ENCODE measurements at regions not wholly inside any gene's neighbourhood (a gene's known extent, or its start where the extent isn't known, plus 50 kb on each side); places are given as distances from the start of the nearest gene placed in this dataset.
"Not testable (repeated sequence)": the region's sequence is repeated elsewhere in the genome, so short reads cannot be mapped to it uniquely, and the experiment has no call there.

- Mint-ChIP-seq H3K4me1 (ENCODE audit: unreplicated experiment) (no peaks in the 10 kb centered on the region), H3K4me3 (no peak overlapping the region), H3K9me3 (no peaks in the 10 kb centered on the region), H3K36me3 (no peaks in the 10 kb centered on the region), H3K27ac (no peak overlapping the region), H3K27me3 (no peaks in the 10 kb centered on the region)
- DNase-seq (ENCODE audit: extremely low spot score, unreplicated experiment): no peak
- TF ChIP-seq CTCF (conservative IDR thresholded peaks at IDR 0.05): no peak
Observed at GRCh38 chr2:209121691-209122090, 302.2 kb upstream of the MAP2 start.

GRCh38 chr2:209125291-209125690 is 298.6 kb upstream of the MAP2 start:
- Mint-ChIP-seq H3K36me3 (no peaks in the 10 kb centered on the region), H3K4me1 (ENCODE audit: unreplicated experiment) (no peaks in the 10 kb centered on the region), H3K27ac (peak overlapping the region; percentile 7), H3K27me3 (no peaks in the 10 kb centered on the region), H3K4me3 (no peak overlapping the region), H3K9me3 (no peaks in the 10 kb centered on the region)
- no peak for DNase-seq (ENCODE audit: extremely low spot score, unreplicated experiment)
- TF ChIP-seq CTCF (conservative IDR thresholded peaks at IDR 0.05): no peak

- Mint-ChIP-seq H3K36me3 (no peaks in the 10 kb centered on the region), H3K27ac (no peak overlapping the region), H3K27me3 (no peaks in the 10 kb centered on the region), H3K9me3 (no peaks in the 10 kb centered on the region), H3K4me3 (no peak overlapping the region), H3K4me1 (ENCODE audit: unreplicated experiment) (no peaks in the 10 kb centered on the region)
- no peak for DNase-seq (ENCODE audit: extremely low spot score, unreplicated experiment)
- TF ChIP-seq CTCF (conservative IDR thresholded peaks at IDR 0.05): no peak
Observed at GRCh38 chr2:209138079-209138478, 285.8 kb upstream of the MAP2 start.

- H3K36me3 Mint-ChIP-seq: no peaks in the 10 kb centered on the region
- TF ChIP-seq CTCF (conservative IDR thresholded peaks at IDR 0.05): no peak
- H3K27me3 Mint-ChIP-seq: no peaks in the 10 kb centered on the region
- H3K4me1 Mint-ChIP-seq (ENCODE audit: unreplicated experiment): no peaks in the 10 kb centered on the region
- no peak for DNase-seq (ENCODE audit: extremely low spot score, unreplicated experiment)
- no peaks in the 10 kb centered on the region for H3K9me3 Mint-ChIP-seq
- no peak overlapping the region for H3K4me3 Mint-ChIP-seq
- no peak overlapping the region for H3K27ac Mint-ChIP-seq
Observed at GRCh38 chr2:209141142-209141541, 282.7 kb upstream of the MAP2 start.

GRCh38 chr2:209141818-209142217 is 282.0 kb upstream of the MAP2 start:
- H3K4me1 Mint-ChIP-seq (ENCODE audit: unreplicated experiment): no peaks in the 10 kb centered on the region
- H3K9me3 Mint-ChIP-seq: no peaks in the 10 kb centered on the region
- no peaks in the 10 kb centered on the region for H3K36me3 Mint-ChIP-seq
- no peak overlapping the region for H3K27ac Mint-ChIP-seq
- no peak overlapping the region for H3K4me3 Mint-ChIP-seq
- DNase-seq (ENCODE audit: extremely low spot score, unreplicated experiment): no peak
- no peak for TF ChIP-seq CTCF (conservative IDR thresholded peaks at IDR 0.05)
- H3K27me3 Mint-ChIP-seq: no peaks in the 10 kb centered on the region

- DNase-seq (ENCODE audit: extremely low spot score, unreplicated experiment); H3K27ac Mint-ChIP-seq; H3K27me3 Mint-ChIP-seq; H3K4me1 Mint-ChIP-seq (ENCODE audit: unreplicated experiment); H3K36me3 Mint-ChIP-seq; H3K9me3 Mint-ChIP-seq; H3K4me3 Mint-ChIP-seq: not testable (repeated sequence)
Observed at GRCh38 chr2:209145220-209145691, 278.6 kb upstream of the MAP2 start.
